ENCODE measurements at regions not wholly inside any gene's neighbourhood (a gene's known extent, or its start where the extent isn't known, plus 50 kb on each side); places are given as distances from the start of the nearest gene placed in this dataset.

DNA sequence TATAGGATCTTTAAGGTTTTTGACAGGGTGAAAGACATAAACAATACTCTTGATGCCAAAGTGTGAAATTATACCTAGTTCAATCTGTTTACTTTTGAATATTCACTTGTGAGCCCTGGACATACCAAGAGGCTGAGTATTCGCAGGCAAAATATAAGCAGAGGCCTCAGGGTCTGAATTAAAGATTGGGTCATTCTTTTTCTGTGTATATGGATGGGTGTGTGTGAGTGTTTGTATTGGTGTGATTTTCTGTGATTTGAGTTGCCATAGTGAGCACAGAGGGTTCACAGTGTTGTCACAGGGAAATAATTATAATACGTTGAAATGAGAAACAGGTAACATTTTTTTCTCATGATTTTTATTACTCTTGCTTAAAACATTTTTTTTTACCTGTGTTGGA, 770.7 kb upstream of the ALCAM start:
- TF ChIP-seq, protein P1, sequence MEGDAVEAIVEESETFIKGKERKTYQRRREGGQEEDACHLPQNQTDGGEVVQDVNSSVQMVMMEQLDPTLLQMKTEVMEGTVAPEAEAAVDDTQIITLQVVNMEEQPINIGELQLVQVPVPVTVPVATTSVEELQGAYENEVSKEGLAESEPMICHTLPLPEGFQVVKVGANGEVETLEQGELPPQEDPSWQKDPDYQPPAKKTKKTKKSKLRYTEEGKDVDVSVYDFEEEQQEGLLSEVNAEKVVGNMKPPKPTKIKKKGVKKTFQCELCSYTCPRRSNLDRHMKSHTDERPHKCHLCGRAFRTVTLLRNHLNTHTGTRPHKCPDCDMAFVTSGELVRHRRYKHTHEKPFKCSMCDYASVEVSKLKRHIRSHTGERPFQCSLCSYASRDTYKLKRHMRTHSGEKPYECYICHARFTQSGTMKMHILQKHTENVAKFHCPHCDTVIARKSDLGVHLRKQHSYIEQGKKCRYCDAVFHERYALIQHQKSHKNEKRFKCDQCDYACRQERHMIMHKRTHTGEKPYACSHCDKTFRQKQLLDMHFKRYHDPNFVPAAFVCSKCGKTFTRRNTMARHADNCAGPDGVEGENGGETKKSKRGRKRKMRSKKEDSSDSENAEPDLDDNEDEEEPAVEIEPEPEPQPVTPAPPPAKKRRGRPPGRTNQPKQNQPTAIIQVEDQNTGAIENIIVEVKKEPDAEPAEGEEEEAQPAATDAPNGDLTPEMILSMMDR (IDR thresholded peaks at IDR 0.05; ENCODE audit: control insufficient read depth, extremely low read depth, insufficient read depth), result no peak
- H3K4me3 ChIP-seq (ENCODE audit: low read depth, low read length), result no peak overlapping the region
- no peak for DNase-seq (ENCODE audit: low read depth)

DNA sequence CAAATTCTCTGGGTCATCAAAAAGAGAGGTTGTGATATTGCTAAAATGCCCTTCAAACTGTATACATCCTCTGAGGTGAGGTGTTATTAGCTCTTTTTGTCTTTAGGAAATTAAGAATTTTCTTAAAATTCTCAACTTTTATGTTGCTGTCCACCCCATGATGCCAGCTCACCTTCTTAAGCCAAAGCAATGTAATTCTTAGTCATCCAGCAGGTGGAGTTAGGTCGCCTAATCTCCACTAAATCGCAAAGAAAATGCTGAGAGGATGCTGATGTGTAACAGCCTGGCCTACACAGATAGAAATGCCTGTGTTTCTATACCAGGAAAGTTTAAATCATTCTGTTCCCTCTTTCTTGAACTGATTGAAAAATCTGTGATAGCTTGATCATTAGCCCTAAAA, 770.2 kb upstream of the ALCAM start:
- no peak overlapping the region for H3K4me3 ChIP-seq (ENCODE audit: low read depth, low read length)
- DNase-seq (ENCODE audit: low read depth), result no peak
- TF ChIP-seq, protein P1 (IDR thresholded peaks at IDR 0.05; ENCODE audit: control insufficient read depth, extremely low read depth, insufficient read depth), result peak; percentile 75

DNA sequence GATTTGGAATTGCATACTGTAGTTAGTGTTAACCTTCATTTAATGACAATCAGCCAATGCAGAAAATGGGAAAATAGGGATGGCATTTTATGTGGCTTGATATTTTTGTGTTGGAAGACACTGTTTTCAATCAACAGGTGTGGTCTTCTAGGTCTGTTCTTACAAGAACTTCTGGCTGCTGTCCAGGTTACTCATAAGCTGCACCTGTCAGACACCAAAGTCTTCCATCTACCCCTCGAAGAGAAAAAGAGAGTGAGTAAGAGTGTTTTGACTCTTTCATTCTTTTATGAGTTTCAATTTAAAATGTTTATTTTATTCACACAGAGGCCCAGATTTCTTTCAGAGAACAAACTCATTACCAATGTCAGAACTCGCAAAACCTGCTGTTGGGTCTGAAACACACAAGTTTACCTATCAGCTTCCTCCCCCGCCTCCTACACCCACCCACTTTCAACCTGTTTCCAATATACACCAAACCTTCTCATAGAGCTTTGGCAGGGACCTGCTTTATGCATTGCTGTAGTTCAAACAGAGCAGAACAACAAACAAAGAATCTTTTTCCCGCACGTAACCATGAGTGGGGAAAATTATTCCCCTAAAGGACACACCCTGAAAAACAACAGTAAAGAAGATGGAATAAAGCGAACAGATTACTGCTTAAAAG, 767.7 kb upstream of the ALCAM start:
- TF ChIP-seq, protein P1 (IDR thresholded peaks at IDR 0.05; ENCODE audit: control insufficient read depth, extremely low read depth, insufficient read depth), result no peak
- H3K4me3 ChIP-seq (ENCODE audit: low read depth, low read length), result peak overlapping the region; percentile 19; the same call in 1 of the 2 replicates
- DNase-seq (ENCODE audit: low read depth), result peak; percentile 100

DNA sequence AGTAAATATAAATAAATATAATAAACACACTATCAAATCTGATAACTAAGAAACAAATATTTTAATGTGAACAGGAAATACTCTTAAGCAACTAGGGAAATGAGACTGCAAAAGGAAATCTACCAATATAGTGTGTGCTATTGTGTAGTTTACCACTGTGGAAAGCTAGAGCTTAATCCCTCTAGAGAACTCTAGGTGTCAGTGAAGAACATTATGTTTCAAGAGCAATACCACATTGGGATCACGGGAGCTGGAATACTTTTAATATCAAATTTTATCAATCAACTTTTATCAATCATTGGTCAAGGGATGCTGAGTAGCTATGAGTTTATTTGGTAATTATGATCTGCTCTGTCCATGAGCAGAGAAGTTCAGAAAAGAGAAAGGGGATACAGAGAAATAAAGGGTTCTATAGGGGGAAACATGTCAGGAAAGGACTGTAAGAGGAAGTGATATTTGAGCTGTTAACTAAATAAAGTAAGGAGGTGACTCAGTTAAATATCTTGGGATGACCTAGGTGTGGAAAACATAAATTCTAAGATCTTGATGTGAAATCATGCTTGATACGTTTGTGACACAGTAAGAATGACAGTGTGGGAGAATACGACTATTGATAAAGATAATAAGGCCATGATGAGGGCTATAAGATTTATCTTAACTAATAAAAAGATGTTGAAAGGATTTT, 762.2 kb upstream of the ALCAM start:
- no peak overlapping the region for H3K4me3 ChIP-seq (ENCODE audit: low read depth, low read length)
- TF ChIP-seq, protein P1 (IDR thresholded peaks at IDR 0.05; ENCODE audit: control insufficient read depth, extremely low read depth, insufficient read depth), result peak; percentile 42
- DNase-seq (ENCODE audit: low read depth), result no peak

DNA sequence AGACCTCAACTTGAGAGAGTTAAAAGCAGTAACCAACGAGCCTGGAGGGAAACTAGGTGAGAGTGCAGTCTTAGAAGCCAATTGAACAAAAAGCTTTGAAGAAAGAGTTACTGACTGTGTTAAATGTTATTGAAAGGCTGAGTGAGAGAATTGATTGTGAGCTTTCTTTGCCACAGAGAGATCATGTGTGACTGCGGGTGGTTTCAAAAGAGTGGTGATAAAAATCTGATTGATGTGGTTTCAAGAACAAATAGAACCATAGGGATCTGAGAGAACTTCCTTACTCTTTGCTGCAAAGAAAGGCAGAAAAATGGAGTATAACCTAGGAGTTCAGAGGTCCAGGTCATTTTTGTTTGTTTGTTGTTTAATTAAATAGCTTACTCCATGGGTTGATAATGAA, 759.9 kb upstream of the ALCAM start:
- no peak overlapping the region for H3K4me3 ChIP-seq (ENCODE audit: low read depth, low read length)
- TF ChIP-seq, protein P1 (IDR thresholded peaks at IDR 0.05; ENCODE audit: control insufficient read depth, extremely low read depth, insufficient read depth), result no peak
- no peak for DNase-seq (ENCODE audit: low read depth)

DNA sequence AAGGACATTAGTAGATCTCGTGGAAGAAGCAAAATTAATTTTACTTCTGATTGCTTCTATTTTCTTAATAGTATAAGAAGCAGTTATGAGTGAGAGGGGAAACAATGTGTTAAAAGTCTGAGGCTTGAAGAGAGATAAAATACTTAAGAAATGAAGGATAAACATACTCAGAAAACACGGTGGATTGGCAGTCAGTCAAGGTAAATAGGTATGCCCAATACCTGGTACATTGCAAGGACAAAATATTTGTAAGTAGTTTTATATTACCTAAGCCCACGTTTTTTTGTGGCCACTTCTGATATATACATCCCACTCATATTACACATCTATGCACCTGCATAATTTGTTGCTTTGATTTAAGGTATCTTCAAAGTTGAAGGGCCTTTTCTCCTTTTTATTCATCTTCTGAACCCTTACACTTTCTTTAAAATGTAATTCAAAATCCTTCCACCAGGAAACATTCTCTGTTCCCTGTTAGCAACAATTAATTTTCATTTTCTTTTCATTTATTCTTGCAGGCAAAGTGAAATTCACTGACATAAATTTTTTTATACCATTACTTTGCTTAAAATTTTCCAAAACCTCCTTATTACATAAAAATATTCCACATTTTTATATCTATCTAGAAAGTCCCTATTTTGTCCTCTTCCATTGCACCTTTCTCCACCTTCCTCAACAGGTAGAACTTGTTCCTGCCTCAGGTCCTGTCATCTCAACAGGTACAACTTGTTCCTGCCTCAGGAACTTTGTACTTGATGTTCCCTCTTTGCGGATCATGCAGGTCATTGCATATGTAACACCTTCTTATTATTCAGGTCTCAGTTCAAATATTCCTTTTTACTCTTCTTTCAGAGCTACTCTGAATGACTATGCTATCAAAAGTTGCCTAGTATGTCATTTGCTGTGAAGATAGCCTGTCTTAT, 755.7 kb upstream of the ALCAM start:
- no peak overlapping the region for H3K4me3 ChIP-seq (ENCODE audit: low read depth, low read length)
- TF ChIP-seq, protein P1 (IDR thresholded peaks at IDR 0.05; ENCODE audit: control insufficient read depth, extremely low read depth, insufficient read depth), result no peak
- peak; percentile 81 for DNase-seq (ENCODE audit: low read depth)
